ENCODE measurements at regions not wholly inside any gene's neighbourhood (a gene's known extent, or its start where the extent isn't known, plus 50 kb on each side); places are given as distances from the start of the nearest gene placed in this dataset.

DNA sequence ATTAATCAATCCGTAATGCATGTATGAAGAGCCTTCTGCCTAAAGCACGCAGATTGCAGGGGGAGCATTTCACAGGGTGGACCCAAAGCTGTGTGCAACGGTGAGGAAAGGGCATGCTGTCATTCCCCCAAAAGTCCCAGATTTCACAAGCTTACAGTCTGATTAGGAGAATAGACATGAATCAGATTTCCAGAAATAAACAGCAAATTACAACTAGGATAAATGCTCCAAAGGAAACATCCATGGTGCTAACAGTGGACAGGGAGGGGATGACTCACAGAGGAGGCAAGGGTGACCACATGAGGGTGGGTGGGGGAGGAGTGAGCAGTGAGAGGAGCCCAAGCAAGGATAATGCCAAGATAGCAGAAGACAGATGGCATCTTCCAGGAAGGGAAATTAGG, 258.4 kb upstream of the TAS2R1 start:
- TF ChIP-seq, protein P1, sequence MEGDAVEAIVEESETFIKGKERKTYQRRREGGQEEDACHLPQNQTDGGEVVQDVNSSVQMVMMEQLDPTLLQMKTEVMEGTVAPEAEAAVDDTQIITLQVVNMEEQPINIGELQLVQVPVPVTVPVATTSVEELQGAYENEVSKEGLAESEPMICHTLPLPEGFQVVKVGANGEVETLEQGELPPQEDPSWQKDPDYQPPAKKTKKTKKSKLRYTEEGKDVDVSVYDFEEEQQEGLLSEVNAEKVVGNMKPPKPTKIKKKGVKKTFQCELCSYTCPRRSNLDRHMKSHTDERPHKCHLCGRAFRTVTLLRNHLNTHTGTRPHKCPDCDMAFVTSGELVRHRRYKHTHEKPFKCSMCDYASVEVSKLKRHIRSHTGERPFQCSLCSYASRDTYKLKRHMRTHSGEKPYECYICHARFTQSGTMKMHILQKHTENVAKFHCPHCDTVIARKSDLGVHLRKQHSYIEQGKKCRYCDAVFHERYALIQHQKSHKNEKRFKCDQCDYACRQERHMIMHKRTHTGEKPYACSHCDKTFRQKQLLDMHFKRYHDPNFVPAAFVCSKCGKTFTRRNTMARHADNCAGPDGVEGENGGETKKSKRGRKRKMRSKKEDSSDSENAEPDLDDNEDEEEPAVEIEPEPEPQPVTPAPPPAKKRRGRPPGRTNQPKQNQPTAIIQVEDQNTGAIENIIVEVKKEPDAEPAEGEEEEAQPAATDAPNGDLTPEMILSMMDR (conservative IDR thresholded peaks at IDR 0.05), result no peak
- TF ChIP-seq ZFX (IDR thresholded peaks at IDR 0.05), result no peak
